Stomach (tissue), 4 donors: ENCODE measurements at regions not wholly inside any gene's neighbourhood (a gene's known extent, or its start where the extent isn't known, plus 50 kb on each side); places are given as distances from the start of the nearest gene placed in this dataset.

Experiments used
- EP300 ChIP-seq: sonication (generic); formaldehyde crosslinking; IDR thresholded peaks from one replicate; pipeline ENCODE4 v1.6.1; 2017; ENCODE audit warnings: antibody characterized with exemption
- TF ChIP-seq, protein P1 (sequence below), 7 experiments: fragments of 450-650 bp in 4 of 7; fragments of 200-600 bp in 3 of 7; sonication (generic) in 3 of 7; IDR thresholded peaks; one replicate each; pipeline ENCODE4 v1.5.1; 2016 to 2019; ENCODE audit warnings: antibody characterized with exemption in 7 of 7, control low read depth in 2 of 7, mild to moderate bottlenecking in 1 of 7

DNA sequence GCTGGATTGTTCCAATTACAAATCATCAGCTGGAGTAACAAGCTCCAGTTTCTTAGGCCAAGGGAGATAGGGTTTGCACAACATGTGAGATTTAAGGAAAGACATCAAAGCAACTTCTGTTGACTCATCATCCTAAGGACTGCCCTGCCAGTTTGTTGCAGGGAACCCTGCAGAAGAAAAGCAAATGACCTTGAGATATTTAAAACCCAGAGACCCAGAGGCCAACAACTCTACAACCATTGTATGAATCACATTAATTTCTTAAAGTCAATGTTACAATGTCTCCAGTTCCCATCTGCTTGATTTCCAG, 491.8 kb upstream of the ACVR2A start:
- TF ChIP-seq EP300, result no peak
- TF ChIP-seq, protein P1, sequence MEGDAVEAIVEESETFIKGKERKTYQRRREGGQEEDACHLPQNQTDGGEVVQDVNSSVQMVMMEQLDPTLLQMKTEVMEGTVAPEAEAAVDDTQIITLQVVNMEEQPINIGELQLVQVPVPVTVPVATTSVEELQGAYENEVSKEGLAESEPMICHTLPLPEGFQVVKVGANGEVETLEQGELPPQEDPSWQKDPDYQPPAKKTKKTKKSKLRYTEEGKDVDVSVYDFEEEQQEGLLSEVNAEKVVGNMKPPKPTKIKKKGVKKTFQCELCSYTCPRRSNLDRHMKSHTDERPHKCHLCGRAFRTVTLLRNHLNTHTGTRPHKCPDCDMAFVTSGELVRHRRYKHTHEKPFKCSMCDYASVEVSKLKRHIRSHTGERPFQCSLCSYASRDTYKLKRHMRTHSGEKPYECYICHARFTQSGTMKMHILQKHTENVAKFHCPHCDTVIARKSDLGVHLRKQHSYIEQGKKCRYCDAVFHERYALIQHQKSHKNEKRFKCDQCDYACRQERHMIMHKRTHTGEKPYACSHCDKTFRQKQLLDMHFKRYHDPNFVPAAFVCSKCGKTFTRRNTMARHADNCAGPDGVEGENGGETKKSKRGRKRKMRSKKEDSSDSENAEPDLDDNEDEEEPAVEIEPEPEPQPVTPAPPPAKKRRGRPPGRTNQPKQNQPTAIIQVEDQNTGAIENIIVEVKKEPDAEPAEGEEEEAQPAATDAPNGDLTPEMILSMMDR (IDR thresholded peaks at IDR 0.05), result no peak
